DMS 273 treated with DMSO at 0.1 percent for 48 hours (cell line): ENCODE measurements at regions not wholly inside any gene's neighbourhood (a gene's known extent, or its start where the extent isn't known, plus 50 kb on each side); places are given as distances from the start of the nearest gene placed in this dataset.
A peak's percentile ranks its signal among the peaks of the same experiment; 100 is the strongest.

Experiments used
- DNase-seq: peaks from one replicate; lab custom pipeline; 2025; lab: John Stamatoyannopoulos, UW

DNA sequence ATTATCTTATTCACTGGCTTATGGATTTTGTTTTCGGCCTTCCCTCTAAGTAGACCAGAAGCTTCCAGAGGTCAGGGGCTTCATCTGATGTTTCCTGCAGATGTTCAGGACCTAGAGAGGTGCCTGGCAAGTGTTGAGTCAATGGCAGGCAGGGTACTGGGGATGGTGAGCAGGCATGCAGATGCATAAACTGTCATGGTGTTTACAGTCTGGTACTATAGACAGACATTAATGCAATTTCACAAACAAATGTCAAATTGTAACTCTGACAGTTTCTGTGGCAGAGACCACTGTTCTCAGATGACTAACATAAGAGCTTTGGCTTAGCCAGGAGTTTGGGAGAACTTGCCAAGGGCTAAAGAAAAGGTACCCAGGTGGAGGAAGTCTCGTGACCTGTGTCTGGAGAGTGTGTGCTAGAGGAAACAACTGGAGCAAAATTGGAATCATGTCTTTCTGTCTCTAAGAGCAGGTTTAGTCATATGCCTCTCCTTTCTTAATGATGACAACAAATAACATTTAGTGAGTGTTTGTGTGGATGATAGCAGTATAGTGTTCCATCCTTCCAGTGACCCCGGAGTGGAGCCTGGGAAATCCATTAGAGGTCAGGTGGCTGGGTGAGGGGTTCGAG, 53.7 kb upstream of the TRAK1 start:
- DNase-seq, result no peak

DNA sequence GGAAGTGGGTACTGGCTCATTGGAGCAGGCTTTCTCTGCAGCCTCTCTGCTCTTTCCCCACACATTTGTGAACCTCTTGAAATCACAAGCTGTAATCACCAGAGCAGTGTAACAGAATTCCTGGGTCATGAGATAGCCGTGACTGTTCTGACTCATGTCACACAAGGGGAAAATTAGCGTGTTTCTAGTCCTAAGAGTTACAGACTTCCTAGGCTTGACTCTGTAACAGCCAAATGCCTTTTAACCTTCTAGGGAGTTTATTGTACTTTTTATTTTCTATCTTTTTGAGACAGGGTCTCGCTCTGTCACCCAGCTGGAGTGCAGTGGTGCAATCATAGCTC, 54.7 kb upstream of the TRAK1 start:
- no peak for DNase-seq

- DNase-seq, result no peak
Observed at GRCh38 chr3:42035816-42036482, 55.2 kb upstream of the TRAK1 start.

DNA sequence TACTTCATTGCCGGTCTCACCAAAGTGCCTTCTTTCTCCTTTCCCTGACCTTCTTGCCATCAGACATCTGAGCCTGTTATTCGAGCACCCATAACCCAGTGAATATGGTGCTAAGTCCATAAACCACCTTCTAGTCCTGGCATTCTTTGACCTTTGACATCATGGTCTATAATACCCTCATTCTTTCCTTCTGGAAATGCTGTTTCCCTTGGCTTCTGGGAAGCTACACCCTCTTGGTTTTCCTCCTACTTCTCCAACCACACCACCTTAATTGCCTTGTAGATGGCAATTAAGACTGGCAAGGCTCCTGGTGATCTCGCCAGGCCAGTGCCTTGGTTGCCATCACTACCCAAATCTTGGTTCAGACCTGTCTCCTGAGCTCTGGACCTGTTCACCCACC, 56.1 kb upstream of the TRAK1 start:
- DNase-seq, result no peak

GRCh38 chr3:42033741-42034140, 57.4 kb upstream of the TRAK1 start:
- DNase-seq, result no peak

GRCh38 chr3:42032693-42033349, 58.3 kb upstream of the TRAK1 start:
- peak; percentile 81 for DNase-seq

- no peak for DNase-seq
Observed at GRCh38 chr3:42031808-42032480, 59.2 kb upstream of the TRAK1 start.

DNA sequence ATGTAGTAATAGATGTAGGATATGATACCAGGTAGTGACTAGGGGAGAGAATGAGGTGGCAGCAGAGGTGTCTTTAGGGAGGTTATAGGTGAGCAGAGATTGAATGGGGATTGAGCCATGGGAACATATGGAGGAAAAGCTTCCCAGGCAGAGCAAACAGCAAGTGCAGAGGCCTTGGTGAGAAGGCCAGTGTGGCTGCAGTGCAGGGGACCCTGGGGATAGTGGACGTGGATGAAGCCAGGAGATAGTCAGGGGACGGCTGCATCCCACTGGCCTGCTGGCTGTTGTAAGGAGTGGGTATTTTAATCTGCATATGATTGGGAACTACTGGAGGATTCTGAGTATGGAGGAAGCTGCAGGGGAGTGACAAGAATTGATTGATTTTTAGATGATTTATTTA, 62.7 kb upstream of the TRAK1 start:
- no peak for DNase-seq

DNA sequence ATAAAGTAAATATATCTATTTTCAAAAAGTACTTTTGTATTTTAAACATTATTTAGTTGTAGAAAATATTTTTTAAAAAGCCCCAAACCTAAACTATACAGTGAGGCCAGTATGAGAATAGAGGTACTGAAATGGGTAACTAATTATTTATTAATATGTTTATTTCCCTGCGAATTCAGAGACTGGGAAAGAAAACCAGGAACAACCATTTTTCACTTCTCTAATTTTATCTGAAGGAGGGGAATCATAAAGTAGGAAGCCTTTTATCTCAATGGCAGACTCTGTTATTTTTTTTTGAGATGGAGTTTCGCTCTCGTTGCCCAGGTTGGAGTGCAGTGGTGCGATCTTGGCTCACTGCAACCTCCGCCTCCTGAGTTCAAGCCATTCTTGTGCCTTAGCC, 63.6 kb upstream of the TRAK1 start:
- DNase-seq, result no peak

- peak; percentile 93 for DNase-seq
Observed at GRCh38 chr3:42025370-42026138, 63.7 kb upstream of the ULK4 start.

GRCh38 chr3:42024591-42025351, 62.9 kb upstream of the ULK4 start:
- DNase-seq, result peak; percentile 32

DNA sequence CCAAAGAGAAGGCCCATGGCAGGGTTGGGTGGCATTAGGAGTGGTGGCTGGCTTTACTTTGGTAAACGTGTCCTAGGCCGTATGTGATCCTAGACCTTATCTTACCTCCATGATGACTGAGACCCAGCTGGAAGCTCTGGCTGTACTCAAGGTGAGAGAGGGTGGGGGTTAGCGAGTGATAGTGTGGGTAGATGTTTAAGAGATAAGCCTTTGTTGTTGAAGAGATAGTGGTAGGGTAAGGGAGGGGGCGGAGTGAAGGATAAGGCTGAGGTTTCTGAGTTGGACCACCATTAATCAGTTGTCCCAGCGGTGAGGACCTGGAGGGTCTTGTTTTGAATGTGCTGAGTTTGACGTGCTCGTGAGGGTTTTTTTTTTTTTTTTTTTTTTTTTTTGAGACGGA, 61.5 kb upstream of the ULK4 start:
- DNase-seq, result no peak

GRCh38 chr3:42022355-42022754, 60.5 kb upstream of the ULK4 start:
- no peak for DNase-seq

GRCh38 chr3:42020684-42021307, 58.9 kb upstream of the ULK4 start:
- no peak for DNase-seq

DNA sequence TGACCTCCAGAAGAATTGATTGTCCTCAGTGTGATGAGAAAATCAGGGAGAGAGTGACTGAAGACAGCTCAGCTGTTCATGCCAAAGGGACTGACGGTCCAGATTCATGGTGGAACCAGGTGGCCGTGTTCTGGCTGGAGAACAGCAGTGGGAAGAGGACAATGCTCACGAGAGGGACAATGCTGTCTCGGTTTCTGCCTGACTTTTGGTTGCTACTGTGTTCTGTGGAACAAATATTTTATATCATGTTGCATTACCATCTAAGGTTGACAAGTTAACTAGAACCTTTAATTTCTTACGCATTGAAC, 58.0 kb upstream of the ULK4 start:
- no peak for DNase-seq

GRCh38 chr3:42019144-42019952, 57.4 kb upstream of the ULK4 start:
- no peak for DNase-seq

DNA sequence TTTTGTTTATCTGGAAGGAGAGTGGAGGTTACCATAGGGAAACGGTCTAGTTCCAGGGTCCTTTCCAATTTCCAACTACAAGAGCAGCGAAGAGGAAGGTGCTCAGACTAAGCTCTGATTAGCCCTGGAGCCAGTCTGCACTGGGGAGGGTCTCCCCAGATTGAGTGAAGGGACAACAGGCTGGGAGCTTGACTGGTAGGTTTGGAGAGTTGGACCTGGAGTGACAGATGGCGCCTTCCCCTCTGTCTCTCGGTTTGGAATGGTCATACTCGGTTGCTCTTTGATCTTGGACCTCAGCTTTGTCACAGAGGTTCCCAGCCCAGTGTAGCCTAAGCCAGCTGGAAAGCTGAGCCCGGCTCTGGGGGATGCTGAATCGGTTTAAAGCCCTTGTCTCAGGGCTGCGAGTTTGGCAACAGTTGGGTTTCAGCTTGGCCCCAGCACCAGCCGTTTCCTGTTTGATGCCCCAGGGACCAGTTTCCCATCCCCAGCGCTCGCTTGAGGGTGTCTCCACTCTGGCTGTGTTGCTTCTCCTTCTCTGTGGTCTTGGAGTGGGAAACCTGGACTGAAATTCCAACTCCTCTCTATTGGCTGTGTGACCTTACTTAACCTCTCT, 53.1 kb upstream of the ULK4 start:
- DNase-seq, result peak; percentile 43

- no peak for DNase-seq
Observed at GRCh38 chr3:42014458-42014920, 52.6 kb upstream of the ULK4 start.

- no peak for DNase-seq
Observed at GRCh38 chr3:42013691-42014457, 52.0 kb upstream of the ULK4 start.
